GM12878 (cell line): ENCODE measurements at regions not wholly inside any gene's neighbourhood (a gene's known extent, or its start where the extent isn't known, plus 50 kb on each side); places are given as distances from the start of the nearest gene placed in this dataset.

ENCODE experiments used
- ATF7 ChIP-seq: fragments of 450-650 bp; IDR thresholded peaks from 2 replicates; pipeline ENCODE4 v1.6.1; 2016; ENCODE audit warnings: low read depth, mild to moderate bottlenecking
- BACH1 ChIP-seq: fragments of 450-650 bp; IDR thresholded peaks from 2 replicates; pipeline ENCODE4 v1.6.1; 2017; ENCODE audit warnings: mild to moderate bottlenecking, borderline replicate concordance
- BHLHE40 ChIP-seq, 2 experiments: fragments of 450-650 bp in 1 of 2; IDR thresholded peaks; 2 replicates each; pipeline ENCODE4 v1.6.1; 2011 to 2017; ENCODE audit warnings: low read depth in 2 of 2, borderline replicate concordance in 1 of 2, improper control_type of control experiment in 1 of 2, low read length in 1 of 2, mild to moderate bottlenecking in 1 of 2
- CBFB ChIP-seq: IDR thresholded peaks from 2 replicates; pipeline ENCODE4 v1.6.1; 2016; ENCODE audit warnings: antibody characterized with exemption, low read depth
- CREB1 ChIP-seq: IDR thresholded peaks from 2 replicates; pipeline ENCODE4 v1.6.1; 2012; ENCODE audit warnings: low read depth, mild to moderate bottlenecking, inconsistent platforms
- EP300 ChIP-seq, 2 experiments: fragments of 150-350 bp in 1 of 2; IDR thresholded peaks; 2 replicates each; pipeline ENCODE4 v1.6.1; 2011 to 2012; ENCODE audit warnings: low read depth in 2 of 2, low read length in 2 of 2, borderline replicate concordance in 1 of 2, improper control_type of control experiment in 1 of 2, inconsistent platforms in 1 of 2; ENCODE audit not compliant: control insufficient read depth in 1 of 2
- ESRRA ChIP-seq: IDR thresholded peaks from 2 replicates; pipeline ENCODE4 v1.6.1; 2012; ENCODE audit warnings: mild to moderate bottlenecking, low read length, improper control_type of control experiment
- ETV6 ChIP-seq, 2 experiments: fragments of 450-650 bp in 1 of 2; IDR thresholded peaks in 1 of 2; conservative IDR thresholded peaks in 1 of 2; 2 replicates each; pipeline ENCODE4 v1.6.1; 2014; ENCODE audit warnings: antibody characterized with exemption in 1 of 2, borderline replicate concordance in 1 of 2, low read depth in 1 of 2, mild to moderate bottlenecking in 1 of 2, moderate library complexity in 1 of 2
- GABPA ChIP-seq: IDR thresholded peaks from 2 replicates; pipeline ENCODE4 v1.6.1; 2014; ENCODE audit warnings: antibody characterized with exemption, low read depth, mild to moderate bottlenecking, inconsistent platforms
- MEF2B ChIP-seq: fragments of 450-650 bp; IDR thresholded peaks from 2 replicates; pipeline ENCODE4 v1.6.1; 2018; ENCODE audit warnings: mild to moderate bottlenecking, moderate library complexity; ENCODE audit not compliant: partially characterized antibody, poor library complexity, severe bottlenecking
- POLR2AphosphoS5 ChIP-seq: IDR thresholded peaks from 2 replicates; pipeline ENCODE4 v1.6.1; 2011; ENCODE audit warnings: mild to moderate bottlenecking, low read length, inconsistent platforms
- RAD51 ChIP-seq: fragments of 450-650 bp; IDR thresholded peaks from 2 replicates; pipeline ENCODE4 v1.6.1; 2016; ENCODE audit warnings: moderate library complexity, mild to moderate bottlenecking, inconsistent platforms
- SMAD1 ChIP-seq: fragments of 450-650 bp; IDR thresholded peaks from 2 replicates; pipeline ENCODE4 v1.6.1; 2018; ENCODE audit warnings: mild to moderate bottlenecking, low read depth; ENCODE audit not compliant: partially characterized antibody
- STAT1 ChIP-seq: fragments of 450-650 bp; conservative IDR thresholded peaks from 2 replicates; pipeline ENCODE4 v1.6.1; 2014; ENCODE audit warnings: antibody characterized with exemption, mild to moderate bottlenecking
- TAF1 ChIP-seq: IDR thresholded peaks from 2 replicates; pipeline ENCODE4 v1.6.1; 2011; ENCODE audit warnings: mild to moderate bottlenecking, low read depth, low read length, borderline replicate concordance
- TCF12 ChIP-seq: IDR thresholded peaks from 2 replicates; pipeline ENCODE4 v1.6.1; 2011; ENCODE audit warnings: low read depth, mild to moderate bottlenecking, low read length
- TF ChIP-seq, protein P1 (sequence below): fragments of 450-650 bp; IDR thresholded peaks from 2 replicates; pipeline ENCODE4 v1.6.1; 2018; ENCODE audit warnings: borderline replicate concordance, mild to moderate bottlenecking; ENCODE audit not compliant: partially characterized antibody
- TF ChIP-seq, protein P2 (sequence below): fragments of 450-650 bp; IDR thresholded peaks from 2 replicates; pipeline ENCODE4 v1.6.1; 2017; ENCODE audit warnings: mild to moderate bottlenecking, moderate library complexity
- TF ChIP-seq, protein P3 (sequence below): fragments of 150-350 bp; IDR thresholded peaks from 2 replicates; pipeline ENCODE4 v1.6.1; 2016; ENCODE audit warnings: low read depth, low read length

DNA sequence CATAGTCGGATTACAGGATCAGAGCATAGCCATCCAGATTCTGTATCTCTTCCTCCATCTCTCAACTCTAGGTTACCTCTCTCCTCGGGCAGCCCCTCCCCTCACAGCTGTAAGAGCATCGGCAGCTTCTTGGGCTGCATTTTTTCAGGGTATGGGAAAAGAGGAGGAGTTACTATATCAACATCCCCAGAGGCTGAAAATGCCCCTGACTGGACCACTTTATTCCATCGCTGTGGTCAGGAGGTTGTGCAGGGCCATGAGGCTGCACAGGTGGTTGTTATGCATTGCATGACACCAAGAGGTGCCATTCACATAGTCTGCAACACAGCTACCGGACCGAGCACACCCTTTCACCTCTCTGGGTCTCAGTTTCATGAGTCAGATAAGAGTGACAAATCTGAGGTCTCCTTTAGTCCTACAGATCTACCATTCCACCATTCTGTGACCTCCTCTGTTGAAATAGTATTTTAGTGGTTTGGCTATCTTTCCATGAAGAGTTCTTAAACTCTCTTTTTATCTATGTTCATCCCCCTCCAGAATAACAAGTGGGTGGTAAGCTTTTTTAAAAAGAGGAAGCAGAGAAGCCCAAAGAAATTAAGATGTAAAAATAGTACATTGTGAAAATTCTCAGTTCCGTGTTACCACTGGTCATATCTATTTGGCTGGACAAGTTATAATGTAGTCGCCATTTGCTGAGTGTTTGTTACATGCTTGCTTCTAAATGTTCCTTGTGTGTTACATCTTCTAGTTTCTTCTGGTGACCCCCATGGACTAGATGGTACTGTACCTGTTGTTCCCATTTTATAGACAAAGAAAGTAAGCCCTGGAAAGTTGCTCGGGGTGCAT lies 56.6 kb upstream of the SLC1A4 start (continued):
- TF ChIP-seq GABPA (no peak), ESRRA (peak; percentile 63; the same call in 1 of the 2 replicates), EP300 (IDR thresholded peaks at IDR 0.05; ENCODE audit: borderline replicate concordance in 1 of 2, control insufficient read depth in 1 of 2, low read depth in 2 of 2, low read length in 2 of 2) (peak; percentile 62 to 83; a peak in 3 of 4 replicates), SMAD1 (peak; percentile 31), RAD51 (peak; percentile 36; the same call in 1 of the 2 replicates), MEF2B (peak; percentile 96), BHLHE40 (IDR thresholded peaks at IDR 0.05; ENCODE audit: borderline replicate concordance in 1 of 2, low read depth in 2 of 2, low read length in 1 of 2) (peak; percentile 31 to 75; a peak in 3 of 4 replicates), POLR2AphosphoS5 (peak; percentile 81), STAT1 (no peak), ATF7 (peak; percentile 79), CREB1 (no peak), TAF1 (peak; percentile 69; the same call in 1 of the 2 replicates), ETV6 (conservative IDR thresholded peaks at IDR 0.05 in 1 of 2, IDR thresholded peaks at IDR 0.05 in 1 of 2; ENCODE audit: borderline replicate concordance in 1 of 2, low read depth in 1 of 2) (peak in 1 of 2 experiments; percentile 34; a peak in 1 of 4 replicates), CBFB (peak; percentile 76), TCF12 (peak; percentile 92), BACH1 (peak; percentile 43)
- TF ChIP-seq, protein P1, sequence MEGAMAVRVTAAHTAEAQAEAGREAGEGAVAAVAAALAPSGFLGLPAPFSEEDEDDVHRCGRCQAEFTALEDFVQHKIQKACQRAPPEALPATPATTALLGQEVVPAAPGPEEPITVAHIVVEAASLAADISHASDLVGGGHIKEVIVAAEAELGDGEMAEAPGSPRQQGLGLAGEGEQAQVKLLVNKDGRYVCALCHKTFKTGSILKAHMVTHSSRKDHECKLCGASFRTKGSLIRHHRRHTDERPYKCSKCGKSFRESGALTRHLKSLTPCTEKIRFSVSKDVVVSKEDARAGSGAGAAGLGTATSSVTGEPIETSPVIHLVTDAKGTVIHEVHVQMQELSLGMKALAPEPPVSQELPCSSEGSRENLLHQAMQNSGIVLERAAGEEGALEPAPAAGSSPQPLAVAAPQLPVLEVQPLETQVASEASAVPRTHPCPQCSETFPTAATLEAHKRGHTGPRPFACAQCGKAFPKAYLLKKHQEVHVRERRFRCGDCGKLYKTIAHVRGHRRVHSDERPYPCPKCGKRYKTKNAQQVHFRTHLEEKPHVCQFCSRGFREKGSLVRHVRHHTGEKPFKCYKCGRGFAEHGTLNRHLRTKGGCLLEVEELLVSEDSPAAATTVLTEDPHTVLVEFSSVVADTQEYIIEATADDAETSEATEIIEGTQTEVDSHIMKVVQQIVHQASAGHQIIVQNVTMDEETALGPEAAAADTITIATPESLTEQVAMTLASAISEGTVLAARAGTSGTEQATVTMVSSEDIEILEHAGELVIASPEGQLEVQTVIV: no peak
- TF ChIP-seq, protein P2, sequence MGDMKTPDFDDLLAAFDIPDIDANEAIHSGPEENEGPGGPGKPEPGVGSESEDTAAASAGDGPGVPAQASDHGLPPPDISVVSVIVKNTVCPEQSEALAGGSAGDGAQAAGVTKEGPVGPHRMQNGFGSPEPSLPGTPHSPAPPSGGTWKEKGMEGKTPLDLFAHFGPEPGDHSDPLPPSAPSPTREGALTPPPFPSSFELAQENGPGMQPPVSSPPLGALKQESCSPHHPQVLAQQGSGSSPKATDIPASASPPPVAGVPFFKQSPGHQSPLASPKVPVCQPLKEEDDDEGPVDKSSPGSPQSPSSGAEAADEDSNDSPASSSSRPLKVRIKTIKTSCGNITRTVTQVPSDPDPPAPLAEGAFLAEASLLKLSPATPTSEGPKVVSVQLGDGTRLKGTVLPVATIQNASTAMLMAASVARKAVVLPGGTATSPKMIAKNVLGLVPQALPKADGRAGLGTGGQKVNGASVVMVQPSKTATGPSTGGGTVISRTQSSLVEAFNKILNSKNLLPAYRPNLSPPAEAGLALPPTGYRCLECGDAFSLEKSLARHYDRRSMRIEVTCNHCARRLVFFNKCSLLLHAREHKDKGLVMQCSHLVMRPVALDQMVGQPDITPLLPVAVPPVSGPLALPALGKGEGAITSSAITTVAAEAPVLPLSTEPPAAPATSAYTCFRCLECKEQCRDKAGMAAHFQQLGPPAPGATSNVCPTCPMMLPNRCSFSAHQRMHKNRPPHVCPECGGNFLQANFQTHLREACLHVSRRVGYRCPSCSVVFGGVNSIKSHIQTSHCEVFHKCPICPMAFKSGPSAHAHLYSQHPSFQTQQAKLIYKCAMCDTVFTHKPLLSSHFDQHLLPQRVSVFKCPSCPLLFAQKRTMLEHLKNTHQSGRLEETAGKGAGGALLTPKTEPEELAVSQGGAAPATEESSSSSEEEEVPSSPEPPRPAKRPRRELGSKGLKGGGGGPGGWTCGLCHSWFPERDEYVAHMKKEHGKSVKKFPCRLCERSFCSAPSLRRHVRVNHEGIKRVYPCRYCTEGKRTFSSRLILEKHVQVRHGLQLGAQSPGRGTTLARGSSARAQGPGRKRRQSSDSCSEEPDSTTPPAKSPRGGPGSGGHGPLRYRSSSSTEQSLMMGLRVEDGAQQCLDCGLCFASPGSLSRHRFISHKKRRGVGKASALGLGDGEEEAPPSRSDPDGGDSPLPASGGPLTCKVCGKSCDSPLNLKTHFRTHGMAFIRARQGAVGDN: peak; percentile 43
- TF ChIP-seq, protein P3, sequence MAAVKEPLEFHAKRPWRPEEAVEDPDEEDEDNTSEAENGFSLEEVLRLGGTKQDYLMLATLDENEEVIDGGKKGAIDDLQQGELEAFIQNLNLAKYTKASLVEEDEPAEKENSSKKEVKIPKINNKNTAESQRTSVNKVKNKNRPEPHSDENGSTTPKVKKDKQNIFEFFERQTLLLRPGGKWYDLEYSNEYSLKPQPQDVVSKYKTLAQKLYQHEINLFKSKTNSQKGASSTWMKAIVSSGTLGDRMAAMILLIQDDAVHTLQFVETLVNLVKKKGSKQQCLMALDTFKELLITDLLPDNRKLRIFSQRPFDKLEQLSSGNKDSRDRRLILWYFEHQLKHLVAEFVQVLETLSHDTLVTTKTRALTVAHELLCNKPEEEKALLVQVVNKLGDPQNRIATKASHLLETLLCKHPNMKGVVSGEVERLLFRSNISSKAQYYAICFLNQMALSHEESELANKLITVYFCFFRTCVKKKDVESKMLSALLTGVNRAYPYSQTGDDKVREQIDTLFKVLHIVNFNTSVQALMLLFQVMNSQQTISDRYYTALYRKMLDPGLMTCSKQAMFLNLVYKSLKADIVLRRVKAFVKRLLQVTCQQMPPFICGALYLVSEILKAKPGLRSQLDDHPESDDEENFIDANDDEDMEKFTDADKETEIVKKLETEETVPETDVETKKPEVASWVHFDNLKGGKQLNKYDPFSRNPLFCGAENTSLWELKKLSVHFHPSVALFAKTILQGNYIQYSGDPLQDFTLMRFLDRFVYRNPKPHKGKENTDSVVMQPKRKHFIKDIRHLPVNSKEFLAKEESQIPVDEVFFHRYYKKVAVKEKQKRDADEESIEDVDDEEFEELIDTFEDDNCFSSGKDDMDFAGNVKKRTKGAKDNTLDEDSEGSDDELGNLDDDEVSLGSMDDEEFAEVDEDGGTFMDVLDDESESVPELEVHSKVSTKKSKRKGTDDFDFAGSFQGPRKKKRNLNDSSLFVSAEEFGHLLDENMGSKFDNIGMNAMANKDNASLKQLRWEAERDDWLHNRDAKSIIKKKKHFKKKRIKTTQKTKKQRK: no peak
